Lung (tissue), 11 donors: ENCODE measurements at regions not wholly inside any gene's neighbourhood (a gene's known extent, or its start where the extent isn't known, plus 50 kb on each side); places are given as distances from the start of the nearest gene placed in this dataset.

Experiments
- ATAC-seq: fragments of 200-7000 bp; cut with Tn5 transposase; one replicate; pipeline ENCODE4 v1.9.1; 2020; ENCODE audit warnings: moderate number of reproducible peaks; ENCODE audit not compliant: insufficient read depth, low FRiP score
- DNase-seq, 3 donors: peaks; one replicate each; pipeline ENCODE4 v3.0.0-alpha.2; 2013 to 2017
- H3K27ac ChIP-seq, 2 donors: one replicate each; pipeline ENCODE4 v1.5.1; 2013; ENCODE audit warnings: mild to moderate bottlenecking in 2 of 2, moderate library complexity in 2 of 2, control low read depth in 1 of 2, inconsistent platforms in 1 of 2, low read depth in 1 of 2, low read length in 1 of 2
- H3K27me3 ChIP-seq, 3 donors: one replicate each; pipeline ENCODE4 v1.5.1; 2013; ENCODE audit warnings: low read length in 2 of 3; ENCODE audit not compliant: control insufficient read depth in 3 of 3, insufficient read depth in 3 of 3
- H3K36me3 ChIP-seq, 4 donors: one replicate each; pipeline ENCODE4 v1.5.1; 2013; ENCODE audit warnings: low read length in 4 of 4, mild to moderate bottlenecking in 1 of 4, moderate library complexity in 1 of 4; ENCODE audit not compliant: control insufficient read depth in 4 of 4, insufficient read depth in 4 of 4
- H3K4me1 ChIP-seq, 5 donors: one replicate each; pipeline ENCODE4 v1.5.1; 2013; ENCODE audit warnings: low read length in 5 of 5, mild to moderate bottlenecking in 2 of 5, moderate library complexity in 1 of 5; ENCODE audit not compliant: control insufficient read depth in 5 of 5, insufficient read depth in 5 of 5
- H3K4me3 ChIP-seq: one replicate; pipeline ENCODE4 v1.5.1; 2013; ENCODE audit warnings: mild to moderate bottlenecking, control low read depth, moderate library complexity
- H3K9ac ChIP-seq, 2 donors: one replicate each; pipeline ENCODE4 v1.5.1; 2013; ENCODE audit warnings: low read length in 2 of 2, control low read depth in 1 of 2; ENCODE audit not compliant: insufficient read depth in 1 of 2
- H3K9me3 ChIP-seq, 4 donors: one replicate each; pipeline ENCODE4 v1.5.1; 2013; ENCODE audit warnings: low read length in 3 of 4, mild to moderate bottlenecking in 1 of 4, moderate library complexity in 1 of 4; ENCODE audit not compliant: control insufficient read depth in 4 of 4, insufficient read depth in 3 of 4
- CTCF ChIP-seq: IDR thresholded peaks from 2 replicates; pipeline ENCODE4 v1.5.1; 2012; ENCODE audit warnings: mild to moderate bottlenecking; ENCODE audit errors: control extremely low read depth, extremely low read depth
- WGBS, 2 donors: extraction: QIAGEN DNeasy Blood & Tissue Kit; methylation state at CpG; one replicate each; pipeline ENCODE4 v1.1.7; 2013; 5-methylcytosine and 5-hydroxymethylcytosine counted together
- donor health status: control.
- donor health status: control.
- donor health status: Bipolar disorder and iron deficiency.
- donor health status: healthy.
- donor health status: DM: yes; HTN: yes; CAD: no.

- WGBS, 2 donors: 84 to 95% methylated on average over 13 of the region's 13 CpGs
- Histone ChIP-seq H3K4me1 (peaks cover 0 to 8% (median 0%) of the 10 kb centered on the region in 5 donors), H3K27me3 (peaks cover 5 to 24% (median 9%) of the 10 kb centered on the region in 3 donors), H3K4me3 (no peak overlapping the region), H3K9ac (no peak overlapping the region), H3K36me3 (no peaks in the 10 kb centered on the region), H3K27ac (no peak overlapping the region), H3K9me3 (peaks cover 0 to 2% (median 0%) of the 10 kb centered on the region in 4 donors)
- no peak for ATAC-seq
- no peak for DNase-seq
- TF ChIP-seq CTCF: no peak
These were observed 344.9 kb downstream of the BRD1 start for GRCh38 chr22:49482811-49483210.

DNA sequence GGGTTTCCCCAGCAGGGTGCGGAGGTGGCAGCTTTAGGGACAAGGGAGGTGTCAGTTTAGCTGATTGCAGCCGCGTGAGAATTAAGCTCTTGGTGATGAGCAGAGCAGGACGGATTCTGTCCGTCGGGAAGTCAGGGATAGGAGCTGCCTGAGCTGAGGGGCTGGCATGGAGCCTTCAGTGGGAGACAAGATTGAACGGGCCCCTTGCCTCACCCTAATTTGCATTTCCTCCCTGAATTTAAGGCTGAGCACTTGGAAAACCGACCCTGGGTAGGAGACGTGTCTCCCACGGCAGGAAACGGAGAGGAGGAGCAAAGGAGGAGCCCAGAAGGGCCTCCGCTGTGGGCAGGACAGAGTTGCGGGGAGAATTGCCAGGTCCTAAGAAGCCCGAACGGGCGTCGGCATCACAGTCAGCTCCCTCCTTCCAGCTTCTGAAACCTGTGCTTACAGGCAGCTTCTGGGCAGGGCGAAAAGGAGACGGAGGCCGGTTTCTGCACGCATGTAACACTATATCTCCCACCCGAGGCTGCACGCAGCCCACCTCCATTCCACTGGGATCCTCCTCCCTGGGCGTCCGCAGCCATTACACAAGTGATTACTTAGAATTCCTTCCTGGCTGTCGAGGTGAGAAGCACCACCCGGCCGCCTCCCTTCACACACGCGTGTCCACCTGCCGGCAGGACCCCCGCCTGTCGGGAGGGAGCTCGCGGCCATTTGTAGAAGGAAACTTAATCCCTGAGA lies 345.8 kb downstream of the BRD1 start:
- Histone ChIP-seq H3K9ac (no peak overlapping the region), H3K4me1 (peaks cover 0 to 8% (median 0%) of the 10 kb centered on the region in 5 donors), H3K27me3 (peaks cover 5 to 24% (median 9%) of the 10 kb centered on the region in 3 donors), H3K4me3 (no peak overlapping the region), H3K9me3 (peaks cover 0 to 3% (median under 1%) of the 10 kb centered on the region in 4 donors), H3K27ac (no peak overlapping the region), H3K36me3 (no peaks in the 10 kb centered on the region)
- ATAC-seq (no peak), DNase-seq (peak; percentile 35 to 46 (median 37))
- WGBS, 2 donors: 15 to 60% methylated on average over 35 of the region's 35 CpGs
- no peak for TF ChIP-seq CTCF

GRCh38 chr22:49480896-49481658 lies 346.6 kb downstream of the BRD1 start:
- WGBS, 2 donors: 69 to 86% methylated on average over 23 of the region's 23 CpGs
- DNase-seq: no peak
- no peak overlapping the region for H3K4me3 ChIP-seq
- no peak for ATAC-seq
- no peak for TF ChIP-seq CTCF
- H3K27ac ChIP-seq: no peak overlapping the region
- peaks cover 0 to 8% (median 0%) of the 10 kb centered on the region in 5 donors for H3K4me1 ChIP-seq
- no peaks in the 10 kb centered on the region for H3K36me3 ChIP-seq
- H3K9ac ChIP-seq: no peak overlapping the region
- peaks cover 5 to 24% (median 9%) of the 10 kb centered on the region in 3 donors for H3K27me3 ChIP-seq
- H3K9me3 ChIP-seq: peaks cover 0 to 3% (median under 1%) of the 10 kb centered on the region in 4 donors
